Panc1 (cell line): ENCODE measurements at regions not wholly inside any gene's neighbourhood (a gene's known extent, or its start where the extent isn't known, plus 50 kb on each side); places are given as distances from the start of the nearest gene placed in this dataset.

Experiments
- CTCF ChIP-seq: fragments of 450-650 bp; IDR thresholded peaks from 2 replicates; pipeline ENCODE4 v1.5.1; 2017; ENCODE audit warnings: mild to moderate bottlenecking
- POLR2AphosphoS5 ChIP-seq: IDR thresholded peaks from 2 replicates; pipeline ENCODE4 v1.6.1; 2012; ENCODE audit warnings: mild to moderate bottlenecking, low read depth, low read length, moderate library complexity
- TCF7L2 ChIP-seq: IDR thresholded peaks from 2 replicates; pipeline ENCODE4 v1.6.1; 2011; ENCODE audit warnings: mild to moderate bottlenecking, low read depth, low read length, inconsistent platforms

GRCh38 chr14:89022274-89022673, 197.8 kb downstream of the TTC8 start:
- TF ChIP-seq CTCF (no peak), TCF7L2 (no peak), POLR2AphosphoS5 (no peak)
